MCF 10A (cell line): ENCODE measurements at regions not wholly inside any gene's neighbourhood (a gene's known extent, or its start where the extent isn't known, plus 50 kb on each side); places are given as distances from the start of the nearest gene placed in this dataset.

Source experiments
- BruUV-seq: library from RNA; stranded (reverse); fragments of 400-500 nt; replicated peaks from 2 replicates; lab custom pipeline; 2021; lab: Mats Ljungman, UMichigan
- CTCF ChIA-PET: fragments of 300-600 bp; sonication (Branson Sonifier 250); formaldehyde crosslinking; extraction: SDS; loops from one replicate; lab custom pipeline; 2021; ENCODE audit warnings: antibody characterized with exemption, inconsistent platforms; lab: Yijun Ruan, JAX
- POLR2A ChIA-PET: fragments of 300-600, 350-650 bp; sonication (Branson Sonifier 250); formaldehyde crosslinking; extraction: SDS; loops from one replicate; lab custom pipeline; 2020; ENCODE audit warnings: antibody characterized with exemption, inconsistent platforms; lab: Yijun Ruan, JAX
- DNase-seq: peaks from one replicate; pipeline ENCODE4 v3.0.0-alpha.2; 2018; ENCODE audit not compliant: unreplicated experiment
- H3K27ac Mint-ChIP-seq: one replicate; pipeline ENCODE4 v1.8.0; 2022; ENCODE audit warnings: mild to moderate bottlenecking, low read depth, mixed read lengths; ENCODE audit not compliant: unreplicated experiment
- H3K27me3 Mint-ChIP-seq: one replicate; pipeline ENCODE4 v1.8.0; 2022; ENCODE audit warnings: mixed read lengths; ENCODE audit not compliant: insufficient read depth, unreplicated experiment
- H3K36me3 Mint-ChIP-seq: one replicate; pipeline ENCODE4 v1.8.0; 2022; ENCODE audit warnings: mild to moderate bottlenecking, moderate library complexity, mixed read lengths; ENCODE audit not compliant: insufficient read depth, unreplicated experiment
- H3K4me1 Mint-ChIP-seq: one replicate; pipeline ENCODE4 v1.8.0; 2022; ENCODE audit warnings: mixed read lengths; ENCODE audit not compliant: insufficient read depth, unreplicated experiment
- H3K4me3 Mint-ChIP-seq: one replicate; pipeline ENCODE4 v1.8.0; 2022; ENCODE audit warnings: mild to moderate bottlenecking, moderate library complexity, mixed read lengths; ENCODE audit not compliant: unreplicated experiment
- H3K9me3 Mint-ChIP-seq: one replicate; pipeline ENCODE4 v1.8.0; 2022; ENCODE audit warnings: mixed read lengths; ENCODE audit not compliant: unreplicated experiment
- CTCF ChIP-seq: fragments of 200-600 bp; IDR thresholded peaks from one replicate; pipeline ENCODE4 v1.8.0; 2022; ENCODE audit warnings: antibody characterized with exemption, mild to moderate bottlenecking; ENCODE audit not compliant: unreplicated experiment
- intact Hi-C: fragments of 100-400 bp; cut with micrococcal nuclease; formaldehyde crosslinking; loops from 2 replicates; pipeline ENCODE4 v1.14.1; 2022

- no peak for TF ChIP-seq CTCF
- no peak for DNase-seq
- Mint-ChIP-seq H3K9me3 (no peaks in the 10 kb centered on the region), H3K4me3 (no peak overlapping the region), H3K27me3 (no peaks in the 10 kb centered on the region), H3K36me3 (no peaks in the 10 kb centered on the region), H3K4me1 (no peaks in the 10 kb centered on the region), H3K27ac (no peak overlapping the region)
- intact Hi-C loops, result no loop called here
- CTCF ChIA-PET, result interaction anchor here (0.7 kb wide), 1 partner anchor 38 kb away, joined by 3 read pairs; no protein-coding TSS in a partner anchor
- no TSS peak for BruUV-seq
- POLR2A ChIA-PET, result no interaction called here
These were observed 1155.1 kb upstream of the ADGRL2 start for GRCh38 chr1:80645621-80646020.

- Mint-ChIP-seq H3K36me3 (no peaks in the 10 kb centered on the region), H3K27me3 (no peaks in the 10 kb centered on the region)
These were observed 1159.8 kb upstream of the ADGRL2 start for GRCh38 chr1:80640978-80641377.

GRCh38 chr1:80639777-80640533, 1160.8 kb upstream of the ADGRL2 start:
- Mint-ChIP-seq H3K4me1 (peaks cover 7% of the 10 kb centered on the region), H3K27me3 (no peaks in the 10 kb centered on the region), H3K9me3 (no peaks in the 10 kb centered on the region)

More at GRCh38 chr1:80640978-80641377, 1159.8 kb upstream of the ADGRL2 start:
- ChIA-PET CTCF (no interaction called here), POLR2A (no interaction called here)
- no peak for DNase-seq
- TF ChIP-seq CTCF, result no peak
- Mint-ChIP-seq H3K9me3 (no peaks in the 10 kb centered on the region), H3K4me3 (no peak overlapping the region), H3K27ac (no peak overlapping the region), H3K4me1 (no peaks in the 10 kb centered on the region)
- BruUV-seq, result no TSS peak
- intact Hi-C loops, result no loop called here

More at GRCh38 chr1:80639777-80640533, 1160.8 kb upstream of the ADGRL2 start:
- no peak for TF ChIP-seq CTCF
- BruUV-seq, result no TSS peak
- intact Hi-C loops, result no loop called here
- DNase-seq, result no peak
- Mint-ChIP-seq H3K27ac (no peak overlapping the region), H3K4me3 (no peak overlapping the region), H3K36me3 (no peaks in the 10 kb centered on the region)
- ChIA-PET POLR2A (no interaction called here), CTCF (interaction anchor here (0.6 kb wide), 1 partner anchor 1182 kb away, joined by 4 read pairs; no protein-coding TSS in a partner anchor)
